ENCODE measurements at regions not wholly inside any gene's neighbourhood (a gene's known extent, or its start where the extent isn't known, plus 50 kb on each side); places are given as distances from the start of the nearest gene placed in this dataset.

GRCh38 chr15:36506733-36507356, 72.6 kb upstream of the CDIN1 start:
- Histone ChIP-seq H3K9ac (ENCODE audit: insufficient read depth, low read depth, low read length) (no peak overlapping the region), H3K9me3 (ENCODE audit: low read length) (no peaks in the 10 kb centered on the region), H3K27me3 (ENCODE audit: control insufficient read depth in 1 of 2, insufficient read depth in 2 of 2, low read length in 2 of 2) (peaks cover 0 to 63% of the 10 kb centered on the region in 2 experiments; a peak in 3 of 5 replicates), H3K79me2 (ENCODE audit: insufficient read depth, low read length) (no peaks in the 10 kb centered on the region), H3K4me2 (ENCODE audit: low read depth, low read length) (peak overlapping the region; percentile 43), H3K4me3 (replicated peaks in 1 of 3; ENCODE audit: insufficient read depth in 1 of 3, low read depth in 2 of 3, low read length in 3 of 3) (no peak overlapping the region), H3K27ac (ENCODE audit: extremely low read length, insufficient read depth, low read length) (no peak overlapping the region), H3K36me3 (replicated peaks in 1 of 2; ENCODE audit: control insufficient read depth in 1 of 2, insufficient read depth in 2 of 2, low read length in 2 of 2) (no peaks in the 10 kb centered on the region), H3K4me1 (ENCODE audit: insufficient read depth, low read length) (peaks cover 38% of the 10 kb centered on the region), H4K20me1 (ENCODE audit: insufficient read depth, low read length) (peaks cover 5% of the 10 kb centered on the region; the same call in 1 of the 2 replicates), H2AFZ (ENCODE audit: low read length) (no peak overlapping the region)
- in situ Hi-C loops (cut with HindIII; ENCODE audit: extremely low pct_ligation_motif_present, low pct_unique_long_range_greater_than_20kb) (loop anchor here (10.0 to 25.0 kb wide), 2 partner anchors 598 to 1380 kb away; partner anchors contain the start of gene MEIS2), intact Hi-C loops (cut with micrococcal nuclease; ENCODE audit: unreplicated experiment) (loop anchor here (2.0 to 10.0 kb wide), 3 partner anchors 72 to 468 kb away; partner anchors contain the start of gene CDIN1)
- ATAC-seq (peak; percentile 100), DNase-seq (ENCODE audit: low spot score) (peak; percentile 97), FAIRE-seq (peak; percentile 79)
- 0% methylated on average over 3 of the region's 3 CpGs for WGBS (ENCODE audit: low lambda C conversion rate)
- CTCF ChIA-PET (ENCODE audit: low intra/inter-chr PET ratio, low total read pairs), result no interaction called here
- POLR2A ChIA-PET, result no interaction called here
- no TSS peak for BruUV-seq (replicated peaks)
- TF ChIP-seq BATF2 (CRISPR knock-in tag; IDR thresholded peaks at IDR 0.05), result no peak
- no peak for TF ChIP-seq ZFP90 (CRISPR knock-in tag; IDR thresholded peaks at IDR 0.05; ENCODE audit: borderline replicate concordance)
- TF ChIP-seq RAD51 (IDR thresholded peaks at IDR 0.05; ENCODE audit: borderline replicate concordance), result no peak
- TF ChIP-seq CBFB (CRISPR knock-in tag; IDR thresholded peaks at IDR 0.05), result peak; percentile 93
- no peak for TF ChIP-seq ZNF7 (CRISPR knock-in tag; IDR thresholded peaks at IDR 0.05)
- no peak for TF ChIP-seq SNRNP70 (IDR thresholded peaks at IDR 0.05; ENCODE audit: low read depth, low read length)
- peak; percentile 67; the same call in 1 of the 2 replicates for TF ChIP-seq SMAD3 (CRISPR knock-in tag; IDR thresholded peaks at IDR 0.05)
- TF ChIP-seq TMF1 (CRISPR knock-in tag; IDR thresholded peaks at IDR 0.05; ENCODE audit: low read depth), result 0 out of 2 replicates have a peak, but pooled peaks have one; percentile 44
- TF ChIP-seq RNF219 (CRISPR knock-in tag; IDR thresholded peaks at IDR 0.05), result 0 out of 2 replicates have a peak, but pooled peaks have one; percentile 22
- TF ChIP-seq ZNF576 (CRISPR knock-in tag; IDR thresholded peaks at IDR 0.05), result no peak
- TF ChIP-seq ZNF225 (CRISPR knock-in tag; IDR thresholded peaks at IDR 0.05), result no peak
- TF ChIP-seq PBX3 (CRISPR knock-in tag; IDR thresholded peaks at IDR 0.05; ENCODE audit: borderline replicate concordance), result no peak
- no peak for TF ChIP-seq ZHX2 (IDR thresholded peaks at IDR 0.05; ENCODE audit: low read depth)
- TF ChIP-seq ZHX2 (CRISPR knock-in tag; IDR thresholded peaks at IDR 0.05; ENCODE audit: borderline replicate concordance), result no peak; the same call in 1 of the 2 replicates

Measured in HepG2 (cell line).